Thymus (tissue), 11 donors: ENCODE measurements at regions not wholly inside any gene's neighbourhood (a gene's known extent, or its start where the extent isn't known, plus 50 kb on each side); places are given as distances from the start of the nearest gene placed in this dataset.
"Not testable (repeated sequence)": the region's sequence is repeated elsewhere in the genome, so short reads cannot be mapped to it uniquely, and the experiment has no call there.

ENCODE experiments used
- DNase-seq, 9 donors: peaks; one replicate each; pipeline ENCODE4 v3.0.0-alpha.2; 2013; ENCODE audit warnings: low spot score in 9 of 9, low read depth in 6 of 9, missing footprints in 1 of 9
- H3K27ac ChIP-seq, 2 donors: one replicate each; pipeline ENCODE4 v1.5.1; 2013; ENCODE audit warnings: control low read depth in 1 of 2, low read depth in 1 of 2, low read length in 1 of 2, mild to moderate bottlenecking in 1 of 2, moderate library complexity in 1 of 2
- H3K27me3 ChIP-seq, 2 donors: one replicate each; pipeline ENCODE4 v1.5.1; 2013; ENCODE audit warnings: low read length in 1 of 2; ENCODE audit not compliant: control insufficient read depth in 2 of 2, insufficient read depth in 1 of 2
- H3K36me3 ChIP-seq, 2 donors: one replicate each; pipeline ENCODE4 v1.5.1; 2013; ENCODE audit warnings: low read length in 1 of 2, mild to moderate bottlenecking in 1 of 2, moderate library complexity in 1 of 2; ENCODE audit not compliant: control insufficient read depth in 2 of 2, insufficient read depth in 2 of 2
- H3K4me1 ChIP-seq, 2 donors: one replicate each; pipeline ENCODE4 v1.5.1; 2013; ENCODE audit warnings: low read length in 2 of 2; ENCODE audit not compliant: control insufficient read depth in 2 of 2, insufficient read depth in 2 of 2
- H3K4me3 ChIP-seq, 2 donors: one replicate each; pipeline ENCODE4 v1.5.1; 2013; ENCODE audit warnings: low read length in 2 of 2, control low read depth in 1 of 2, mild to moderate bottlenecking in 1 of 2
- H3K9me3 ChIP-seq, 2 donors: one replicate each; pipeline ENCODE4 v1.5.1; 2013; ENCODE audit warnings: low read length in 1 of 2, mild to moderate bottlenecking in 1 of 2; ENCODE audit not compliant: control insufficient read depth in 2 of 2, insufficient read depth in 1 of 2
- WGBS: extraction: QIAGEN DNeasy Blood & Tissue Kit; methylation state at CpG from one replicate; pipeline ENCODE4 v1.1.7; 2013; 5-methylcytosine and 5-hydroxymethylcytosine counted together
- donor health status: healthy.

DNA sequence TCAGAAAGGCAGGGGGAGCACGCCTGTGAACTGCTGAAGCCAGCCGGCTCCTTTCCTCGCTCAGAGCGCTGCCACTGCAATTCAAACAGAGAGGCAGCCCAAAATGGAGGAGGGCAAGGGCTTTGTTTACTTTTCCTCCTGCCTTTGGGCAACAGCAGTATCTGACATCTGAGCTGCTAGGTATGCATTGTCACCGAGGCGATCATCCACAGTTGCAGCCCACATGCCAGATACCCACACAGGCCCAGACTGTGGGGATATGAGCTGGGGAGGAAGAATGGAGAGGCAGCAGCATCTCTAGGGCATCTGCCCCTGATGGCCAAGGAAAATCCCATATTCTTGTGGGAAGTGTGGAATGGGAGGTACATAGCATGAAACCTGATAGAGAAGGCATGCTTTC, 357.1 kb downstream of the BARHL2 start:
- Histone ChIP-seq H3K36me3 (no peaks in the 10 kb centered on the region), H3K27ac (no peak overlapping the region), H3K27me3 (no peaks in the 10 kb centered on the region), H3K4me3 (no peak overlapping the region), H3K9me3 (no peaks in the 10 kb centered on the region), H3K4me1 (no peaks in the 10 kb centered on the region)
- DNase-seq = no peak
- 95% methylated on average over 6 of the region's 6 CpGs for WGBS

DNA sequence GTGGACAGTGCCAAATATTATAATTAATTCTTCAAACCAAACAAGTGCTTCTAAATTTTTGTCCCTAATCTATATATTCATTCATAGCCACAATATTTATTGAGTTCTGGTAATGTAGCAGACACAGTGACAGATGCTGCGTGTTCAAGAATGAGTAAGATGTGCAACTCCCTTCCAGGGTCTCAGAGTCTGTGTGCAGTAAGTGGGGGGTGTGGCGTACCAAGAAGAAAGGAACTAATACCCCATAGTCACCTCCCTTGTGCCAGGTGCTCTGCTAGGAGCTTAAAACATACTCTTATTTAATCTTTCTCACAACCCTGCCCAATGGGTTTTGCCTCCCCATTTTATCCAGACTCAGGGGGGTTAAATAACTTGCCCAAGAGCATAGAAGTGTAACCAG, 358.7 kb downstream of the BARHL2 start:
- DNase-seq = no peak
- Histone ChIP-seq H3K36me3 (no peaks in the 10 kb centered on the region), H3K4me1 (no peaks in the 10 kb centered on the region), H3K27ac (no peak overlapping the region), H3K9me3 (no peaks in the 10 kb centered on the region), H3K4me3 (no peak overlapping the region), H3K27me3 (no peaks in the 10 kb centered on the region)
- WGBS = 96% methylated on average over 2 of the region's 2 CpGs

DNA sequence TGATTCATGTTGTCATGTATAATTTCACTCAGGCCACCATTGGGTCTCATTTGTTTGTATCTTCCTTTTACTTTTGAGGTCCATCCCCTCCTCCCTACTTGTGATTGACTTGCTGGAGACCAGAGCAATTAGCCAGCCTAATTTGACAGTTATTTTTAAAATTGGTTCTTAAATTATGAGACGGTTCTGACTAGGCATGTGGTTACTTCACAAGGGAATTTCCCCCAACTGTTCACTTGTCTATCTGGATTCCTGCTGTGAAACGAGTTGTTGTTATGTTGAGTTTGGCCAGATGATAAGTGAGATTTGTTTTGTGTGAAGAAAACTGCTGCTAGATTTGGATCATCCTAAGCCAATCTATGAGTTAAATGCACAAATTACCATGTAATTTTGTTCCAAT, 359.1 kb downstream of the BARHL2 start:
- H3K4me3 ChIP-seq = no peak overlapping the region
- 78% methylated on average over 2 of the region's 2 CpGs for WGBS

DNA sequence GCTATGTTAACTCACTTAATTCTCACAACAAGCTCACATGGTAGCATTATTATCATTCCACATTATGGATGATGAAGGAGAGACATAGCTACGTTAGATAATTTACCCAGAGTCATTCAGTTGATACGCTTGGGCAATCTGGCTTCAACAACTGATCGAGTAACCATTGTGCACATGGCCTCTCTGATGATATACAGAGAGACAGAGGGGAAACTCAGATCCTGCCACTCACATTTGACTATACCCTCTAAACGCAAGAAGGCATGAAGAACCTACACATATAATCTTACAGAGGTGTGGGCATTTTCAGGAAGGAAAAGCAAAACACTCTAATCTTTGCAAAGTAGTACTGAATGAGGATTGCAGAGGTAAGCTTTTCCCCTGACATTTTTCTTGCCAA, 360.1 kb downstream of the BARHL2 start:
- Histone ChIP-seq H3K4me1 (no peaks in the 10 kb centered on the region), H3K36me3 (no peaks in the 10 kb centered on the region), H3K27ac (no peak overlapping the region), H3K9me3 (no peaks in the 10 kb centered on the region), H3K27me3 (no peaks in the 10 kb centered on the region), H3K4me3 (no peak overlapping the region)
- WGBS = 84% methylated on average over 4 of the region's 4 CpGs
- DNase-seq = no peak

More for the DNA sequence above, 359.1 kb downstream of the BARHL2 start:
- Histone ChIP-seq H3K9me3 (no peaks in the 10 kb centered on the region), H3K36me3 (no peaks in the 10 kb centered on the region), H3K4me1 (no peaks in the 10 kb centered on the region), H3K27ac (no peak overlapping the region), H3K27me3 (no peaks in the 10 kb centered on the region)
- DNase-seq = no peak

DNA sequence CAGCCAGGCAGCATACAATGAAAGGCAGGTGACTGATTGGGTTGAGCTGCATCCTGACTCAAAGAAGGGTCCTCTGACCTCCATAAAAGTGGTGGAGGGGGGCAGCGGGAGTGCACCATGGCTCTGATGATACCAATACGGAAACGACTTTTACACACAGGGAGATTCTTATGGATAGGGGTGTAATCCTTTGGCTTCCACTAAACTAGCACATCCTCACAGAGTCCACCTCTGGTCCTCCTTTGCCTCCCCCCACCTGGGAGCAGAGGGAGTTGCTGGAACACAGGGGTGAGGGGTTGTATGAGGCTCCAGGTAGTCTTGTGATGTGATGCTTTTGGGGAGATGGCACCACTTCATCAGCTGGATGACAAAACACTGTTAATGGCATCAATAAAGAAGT, 361.0 kb downstream of the BARHL2 start:
- H3K27ac ChIP-seq = no peak overlapping the region
- no peak for DNase-seq
- H3K36me3 ChIP-seq = no peaks in the 10 kb centered on the region
- no peaks in the 10 kb centered on the region for H3K4me1 ChIP-seq
- H3K27me3 ChIP-seq = no peaks in the 10 kb centered on the region
- no peaks in the 10 kb centered on the region for H3K9me3 ChIP-seq
- H3K4me3 ChIP-seq = no peak overlapping the region
- WGBS = 99% methylated on average over 3 of the region's 3 CpGs

DNA sequence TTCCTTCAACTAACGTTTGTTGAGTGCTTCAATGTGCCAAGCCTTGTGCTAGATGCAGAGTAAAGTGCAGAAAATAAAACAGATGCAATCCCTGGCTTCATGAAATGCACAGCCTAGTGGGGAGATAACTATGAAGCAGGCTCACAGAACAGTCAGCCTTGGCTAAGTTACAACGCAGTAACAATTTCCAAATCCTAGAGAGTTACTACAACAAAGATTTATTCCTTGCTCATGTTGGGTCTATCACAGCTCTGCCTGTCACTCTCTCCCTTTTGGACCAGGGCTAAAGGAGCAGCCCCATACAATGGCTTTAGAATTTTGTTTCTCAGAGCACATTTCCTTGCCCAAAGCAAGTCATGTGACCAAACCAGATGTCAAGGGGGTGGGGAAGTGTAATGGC, 359.8 kb downstream of the ZNF326 start:
- DNase-seq = no peak
- H3K27ac ChIP-seq = no peak overlapping the region
- no peaks in the 10 kb centered on the region for H3K4me1 ChIP-seq
- WGBS = 93% methylated on average over 2 of the region's 2 CpGs
- no peaks in the 10 kb centered on the region for H3K36me3 ChIP-seq
- H3K4me3 ChIP-seq = no peak overlapping the region
- H3K27me3 ChIP-seq = no peaks in the 10 kb centered on the region
- no peaks in the 10 kb centered on the region for H3K9me3 ChIP-seq

DNA sequence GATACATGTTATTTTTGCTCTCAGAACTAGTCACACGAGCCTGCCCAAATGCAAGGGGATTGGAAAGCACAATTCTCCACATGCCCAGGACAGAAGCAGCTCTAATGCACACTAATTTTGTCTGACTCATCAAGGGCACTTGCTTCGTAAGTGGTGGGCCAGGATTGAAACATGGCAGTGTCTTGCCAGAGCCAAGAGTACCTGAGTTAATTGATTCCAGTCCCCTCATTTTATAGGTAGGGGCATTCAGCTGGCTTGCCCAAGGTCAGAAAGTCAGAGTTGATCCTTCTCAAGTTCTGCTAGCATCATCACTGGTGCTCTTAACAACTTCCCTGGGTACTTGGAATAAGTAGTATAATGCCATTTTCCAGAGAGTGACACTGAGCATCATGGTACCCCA, 356.1 kb downstream of the ZNF326 start:
- 71% methylated on average over 2 of the region's 2 CpGs for WGBS
- Histone ChIP-seq H3K27me3 (no peaks in the 10 kb centered on the region), H3K9me3 (no peaks in the 10 kb centered on the region), H3K27ac (no peak overlapping the region), H3K36me3 (no peaks in the 10 kb centered on the region), H3K4me3 (no peak overlapping the region), H3K4me1 (no peaks in the 10 kb centered on the region)
- no peak for DNase-seq

DNA sequence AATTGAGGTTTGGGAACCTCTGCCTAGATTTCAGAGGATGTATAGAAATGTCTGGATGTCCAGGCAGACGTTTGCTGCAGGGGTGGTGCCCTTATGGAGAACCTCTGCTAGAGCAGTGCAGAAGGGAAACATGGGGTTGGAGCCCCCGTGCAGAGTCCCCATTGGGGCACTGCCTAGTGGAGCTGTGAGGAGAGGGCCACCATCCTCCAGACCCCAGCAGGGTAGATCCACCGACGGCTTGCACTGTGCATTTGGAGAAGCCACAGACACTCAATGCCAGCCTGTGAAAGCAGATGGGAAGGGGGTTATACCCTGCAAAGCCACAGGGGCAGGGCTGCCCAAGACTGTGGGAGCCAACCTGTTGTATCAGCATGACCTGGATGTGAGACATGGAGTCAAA, 354.6 kb downstream of the ZNF326 start:
- H3K36me3 ChIP-seq = no peaks in the 10 kb centered on the region
- DNase-seq = no peak
- H3K4me3 ChIP-seq = no peak overlapping the region
- 93% methylated on average over 4 of the region's 4 CpGs for WGBS
- no peaks in the 10 kb centered on the region for H3K4me1 ChIP-seq
- H3K9me3 ChIP-seq = no peaks in the 10 kb centered on the region
- no peaks in the 10 kb centered on the region for H3K27me3 ChIP-seq
- H3K27ac ChIP-seq = no peak overlapping the region

DNA sequence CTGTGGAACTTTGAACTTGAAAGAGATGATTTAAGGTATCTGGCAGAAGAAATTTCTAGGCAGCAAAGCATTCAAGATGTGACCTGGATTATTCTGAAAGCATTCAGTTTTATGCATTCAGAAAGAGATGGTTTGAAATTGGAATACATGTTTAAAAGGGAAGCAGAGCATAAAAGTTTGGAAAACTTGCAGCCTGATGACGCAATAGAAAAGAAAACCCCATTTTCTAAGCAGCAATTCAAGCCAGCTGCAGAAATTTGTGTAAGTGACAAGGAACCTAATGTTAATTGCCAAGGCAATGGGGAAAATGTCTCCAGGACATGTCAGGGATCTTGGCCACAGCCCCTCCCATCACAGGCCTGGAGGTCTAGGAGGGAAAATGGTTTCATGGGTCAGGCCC, 354.0 kb downstream of the ZNF326 start:
- 96% methylated on average over 1 of the region's 1 CpG for WGBS

DNA sequence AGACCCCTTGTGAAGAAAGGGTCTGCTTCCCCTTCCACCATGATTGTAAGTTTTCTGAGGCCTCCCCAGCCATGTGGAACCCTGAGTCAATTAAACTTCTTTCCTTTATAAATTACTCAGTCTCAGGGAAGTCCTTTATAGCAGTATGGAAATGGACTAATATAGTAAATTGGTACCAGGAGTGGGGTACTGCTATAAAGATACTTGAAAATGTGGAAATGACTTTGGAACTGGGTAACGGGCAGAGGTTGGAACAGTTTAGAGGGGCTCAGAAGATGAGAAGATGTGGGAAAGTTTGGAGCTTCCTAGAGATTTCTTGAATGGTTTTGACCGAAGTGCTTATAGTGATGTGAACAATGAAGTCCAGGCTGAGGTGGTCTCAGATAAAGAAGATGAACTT, 353.5 kb downstream of the ZNF326 start:
- H3K27ac ChIP-seq, H3K4me3 ChIP-seq, H3K27me3 ChIP-seq, DNase-seq, H3K36me3 ChIP-seq, H3K4me1 ChIP-seq, H3K9me3 ChIP-seq: not testable (repeated sequence)
- 97% methylated on average over 2 of the region's 2 CpGs for whole genome bisulfite sequencing

More for the DNA sequence above, 354.0 kb downstream of the ZNF326 start:
- H3K27ac ChIP-seq = no peak overlapping the region
- no peaks in the 10 kb centered on the region for H3K36me3 ChIP-seq
- no peaks in the 10 kb centered on the region for H3K9me3 ChIP-seq
- H3K27me3 ChIP-seq = no peaks in the 10 kb centered on the region
- no peak for DNase-seq
- no peak overlapping the region for H3K4me3 ChIP-seq
- H3K4me1 ChIP-seq = no peaks in the 10 kb centered on the region
